H9 (cell line): ENCODE measurements at regions not wholly inside any gene's neighbourhood (a gene's known extent, or its start where the extent isn't known, plus 50 kb on each side); places are given as distances from the start of the nearest gene placed in this dataset.
A peak's percentile ranks its signal among the peaks of the same experiment; 100 is the strongest.
"Not testable (repeated sequence)": the region's sequence is repeated elsewhere in the genome, so short reads cannot be mapped to it uniquely, and the experiment has no call there.

Source experiments
- DNase-seq: peaks from one replicate; pipeline ENCODE4 v3.0.0-alpha.2; 2017
- H2AFZ ChIP-seq: one replicate; pipeline ENCODE4 v1.6.1; 2013; ENCODE audit warnings: mild to moderate bottlenecking, low read length, control low read depth, moderate library complexity
- H2AK5ac ChIP-seq: 2 replicates; pipeline ENCODE4 v1.6.1; 2013; ENCODE audit warnings: low read length, control low read depth, mixed read lengths; ENCODE audit not compliant: insufficient read length
- H2BK120ac ChIP-seq: one replicate; pipeline ENCODE4 v1.6.1; 2013; ENCODE audit warnings: low read depth, mild to moderate bottlenecking, low read length, control low read depth, inconsistent platforms; ENCODE audit not compliant: poor library complexity, severe bottlenecking
- H2BK12ac ChIP-seq: 2 replicates; pipeline ENCODE4 v1.6.1; 2013; ENCODE audit warnings: low read length, control low read depth, mixed read lengths, low read depth; ENCODE audit not compliant: insufficient read length
- H2BK15ac ChIP-seq: 2 replicates; pipeline ENCODE4 v1.6.1; 2013; ENCODE audit warnings: low read depth, low read length, control low read depth
- H2BK20ac ChIP-seq: one replicate; pipeline ENCODE4 v1.6.1; 2013; ENCODE audit warnings: low read depth, mild to moderate bottlenecking, low read length, control low read depth, inconsistent platforms; ENCODE audit not compliant: poor library complexity, severe bottlenecking
- H2BK5ac ChIP-seq: 2 replicates; pipeline ENCODE4 v1.6.1; 2013; ENCODE audit warnings: low read length, control low read depth, mixed read lengths; ENCODE audit not compliant: insufficient read length
- H3K14ac ChIP-seq: 2 replicates; pipeline ENCODE4 v1.6.1; 2013; ENCODE audit warnings: low read length, control low read depth; ENCODE audit not compliant: insufficient read depth
- H3K18ac ChIP-seq: 2 replicates; pipeline ENCODE4 v1.6.1; 2013; ENCODE audit warnings: low read depth, mild to moderate bottlenecking, mixed read lengths, low read length, control low read depth; ENCODE audit not compliant: insufficient read length
- H3K23ac ChIP-seq: 2 replicates; pipeline ENCODE4 v1.6.1; 2013; ENCODE audit warnings: low read length, control low read depth, mixed read lengths, low read depth; ENCODE audit not compliant: insufficient read length
- H3K23me2 ChIP-seq: 2 replicates; pipeline ENCODE4 v1.6.1; 2013; ENCODE audit warnings: low read depth, mild to moderate bottlenecking, mixed read lengths, low read length, control low read depth; ENCODE audit not compliant: insufficient read length, poor library complexity, severe bottlenecking
- H3K27ac ChIP-seq: 2 replicates; pipeline ENCODE4 v1.5.1; 2013; ENCODE audit warnings: low read length, control low read depth, mixed read lengths, low read depth; ENCODE audit not compliant: insufficient read length
- H3K27me3 ChIP-seq: 2 replicates; pipeline ENCODE4 v1.6.1; 2013; ENCODE audit warnings: low read length, control low read depth, inconsistent platforms; ENCODE audit not compliant: insufficient read depth
- H3K4ac ChIP-seq: 2 replicates; pipeline ENCODE4 v1.6.1; 2013; ENCODE audit warnings: low read depth, mild to moderate bottlenecking, control low read depth, inconsistent platforms, low read length, moderate library complexity
- H3K4me1 ChIP-seq: 2 replicates; pipeline ENCODE4 v1.6.1; 2013; ENCODE audit warnings: low read length, control low read depth, inconsistent platforms; ENCODE audit not compliant: insufficient read depth
- H3K4me2 ChIP-seq: 2 replicates; pipeline ENCODE4 v1.6.1; 2013; ENCODE audit warnings: low read length, control low read depth, mixed read lengths; ENCODE audit not compliant: insufficient read length, insufficient read depth
- H3K56ac ChIP-seq: 2 replicates; pipeline ENCODE4 v1.6.1; 2013; ENCODE audit warnings: low read depth, mild to moderate bottlenecking, mixed read lengths, low read length, control low read depth; ENCODE audit not compliant: insufficient read length
- H3K79me1 ChIP-seq: 2 replicates; pipeline ENCODE4 v1.6.1; 2013; ENCODE audit warnings: low read depth, mild to moderate bottlenecking, moderate library complexity, low read length, control low read depth, inconsistent platforms; ENCODE audit not compliant: insufficient read depth, poor library complexity, severe bottlenecking
- H3K79me2 ChIP-seq: 2 replicates; pipeline ENCODE4 v1.6.1; 2013; ENCODE audit warnings: low read length, control low read depth, inconsistent platforms; ENCODE audit not compliant: insufficient read depth
- H3K9ac ChIP-seq: 2 replicates; pipeline ENCODE4 v1.6.1; 2013; ENCODE audit warnings: low read length, control low read depth, mixed read lengths; ENCODE audit not compliant: insufficient read length; ENCODE audit errors: extremely low read depth
- H3K9me3 ChIP-seq: one replicate; pipeline ENCODE4 v1.6.1; 2013; ENCODE audit warnings: low read depth, low read length, inconsistent platforms; ENCODE audit not compliant: control insufficient read depth
- H3T11ph ChIP-seq: one replicate; pipeline ENCODE4 v1.6.1; 2013; ENCODE audit warnings: mild to moderate bottlenecking, low read length, control low read depth, inconsistent platforms
- H4K20me1 ChIP-seq: one replicate; pipeline ENCODE4 v1.6.1; 2013; ENCODE audit not compliant: control insufficient read depth, insufficient read length, insufficient read depth
- H4K5ac ChIP-seq: 2 replicates; pipeline ENCODE4 v1.6.1; 2013; ENCODE audit warnings: low read depth, mild to moderate bottlenecking, mixed read lengths, low read length, control low read depth; ENCODE audit not compliant: insufficient read length
- H4K8ac ChIP-seq: replicated peaks from 2 replicates; pipeline ENCODE4 v1.6.1; 2013; ENCODE audit warnings: low read length, control low read depth, mixed read lengths, low read depth; ENCODE audit not compliant: insufficient read length
- H4K91ac ChIP-seq: 2 replicates; pipeline ENCODE4 v1.6.1; 2013; ENCODE audit warnings: low read depth, mild to moderate bottlenecking, moderate library complexity, mixed read lengths, low read length, control low read depth; ENCODE audit not compliant: insufficient read length
- H3K27ac Mint-ChIP-seq, 3 experiments: 2 replicates in 2 of 3; 3 replicates in 1 of 3; pipeline ENCODE4 v1.8.0; 2020 to 2021; ENCODE audit warnings: mixed read lengths in 3 of 3, mild to moderate bottlenecking in 1 of 3, moderate library complexity in 1 of 3
- H3K27me3 Mint-ChIP-seq: 2 replicates; pipeline ENCODE4 v1.8.0; 2021; ENCODE audit warnings: low read depth, mild to moderate bottlenecking, moderate library complexity, mixed read lengths
- H3K36me3 Mint-ChIP-seq, 3 experiments: 2 replicates in 2 of 3; 3 replicates in 1 of 3; pipeline ENCODE4 v1.8.0; 2020 to 2021; ENCODE audit warnings: low read depth in 3 of 3, mixed read lengths in 3 of 3; ENCODE audit not compliant: insufficient read depth in 1 of 3
- H3K4me1 Mint-ChIP-seq, 2 experiments: 2 replicates each; pipeline ENCODE4 v1.8.0; 2020; ENCODE audit warnings: mixed read lengths in 2 of 2
- H3K4me3 Mint-ChIP-seq, 2 experiments: 2 replicates in 1 of 2; 3 replicates in 1 of 2; pipeline ENCODE4 v1.8.0; 2020 to 2021; ENCODE audit warnings: mild to moderate bottlenecking in 2 of 2, mixed read lengths in 2 of 2, moderate library complexity in 1 of 2
- H3K9me3 Mint-ChIP-seq, 2 experiments: 2 replicates in 1 of 2; 3 replicates in 1 of 2; pipeline ENCODE4 v1.8.0; 2020; ENCODE audit warnings: mild to moderate bottlenecking in 2 of 2, mixed read lengths in 2 of 2, moderate library complexity in 1 of 2
- CTCF ChIP-seq: fragments of 200-600 bp; sonication (generic); conservative IDR thresholded peaks from 3 replicates; pipeline ENCODE4 v1.8.0; 2021; ENCODE audit warnings: antibody characterized with exemption, mild to moderate bottlenecking
- WGBS: extraction: QIAGEN DNeasy Blood & Tissue Kit; methylation state at CpG from one replicate; pipeline ENCODE4 v1.1.7; 2013; ENCODE audit warnings: missing lambda C conversion rate, low lambda C conversion rate, mixed read lengths; ENCODE audit not compliant: insufficient read length; ENCODE audit errors: extremely low coverage; 5-methylcytosine and 5-hydroxymethylcytosine counted together

- no peak for DNase-seq
- Mint-ChIP-seq H3K27ac (no peak overlapping the region), H3K4me3 (no peak overlapping the region), H3K9me3 (peaks cover 2 to 5% of the 10 kb centered on the region in 2 experiments; a peak in 3 of 5 replicates), H3K4me1 (no peaks in the 10 kb centered on the region), H3K27me3 (peaks cover 4% of the 10 kb centered on the region; the same call in 1 of the 2 replicates), H3K36me3 (peaks cover 0 to 5% (median 0%) of the 10 kb centered on the region in 3 experiments; a peak in 1 of 7 replicates)
- TF ChIP-seq CTCF, result no peak
- Histone ChIP-seq H4K91ac (no peak overlapping the region), H3K9ac (no peak overlapping the region), H3K4me2 (no peak overlapping the region), H2AK5ac (no peak overlapping the region), H4K8ac (no peak overlapping the region), H3T11ph (no peak overlapping the region), H3K18ac (no peak overlapping the region), H3K79me2 (no peaks in the 10 kb centered on the region), H3K27me3 (no peaks in the 10 kb centered on the region), H2BK15ac (no peak overlapping the region), H2BK20ac (no peak overlapping the region), H2BK5ac (no peak overlapping the region), H4K20me1 (no peaks in the 10 kb centered on the region), H4K5ac (no peak overlapping the region), H3K23me2 (no peaks in the 10 kb centered on the region), H2BK120ac (no peak overlapping the region), H3K56ac (no peak overlapping the region), H3K79me1 (no peaks in the 10 kb centered on the region), H2AFZ (no peak overlapping the region), H3K4me1 (no peaks in the 10 kb centered on the region), H3K14ac (no peak overlapping the region), H2BK12ac (no peak overlapping the region), H3K9me3 (no peaks in the 10 kb centered on the region), H3K27ac (no peak overlapping the region), H3K23ac (no peak overlapping the region), H3K4ac (no peak overlapping the region)
- WGBS, result no CpG with 5 or more reads among the region's 3 CpGs
Measured at GRCh38 chr7:25600262-25600920, 372.1 kb upstream of the NPVF start.

- H3K18ac ChIP-seq, H2AK5ac ChIP-seq, H3K9ac ChIP-seq, H3K4me1 Mint-ChIP-seq, H3K14ac ChIP-seq, H3K4me1 ChIP-seq, H3K4me2 ChIP-seq, H2BK120ac ChIP-seq, H2BK12ac ChIP-seq, H3K79me1 ChIP-seq, H2AFZ ChIP-seq, DNase-seq, H2BK20ac ChIP-seq, H3K36me3 Mint-ChIP-seq, H3K4ac ChIP-seq, H3K27me3 ChIP-seq, H4K20me1 ChIP-seq, H3K27me3 Mint-ChIP-seq, H3K27ac ChIP-seq, H3K9me3 ChIP-seq, H3K56ac ChIP-seq, H4K8ac ChIP-seq, H2BK15ac ChIP-seq, H3K23me2 ChIP-seq, H3T11ph ChIP-seq, H2BK5ac ChIP-seq, H4K5ac ChIP-seq, H3K23ac ChIP-seq, H4K91ac ChIP-seq, H3K79me2 ChIP-seq, H3K9me3 Mint-ChIP-seq: not testable (repeated sequence)
- H3K4me3 Mint-ChIP-seq, result peak overlapping the region; percentile 77 to 82
- no CpG with 5 or more reads among the region's 30 CpGs for WGBS
- peak overlapping the region in 2 of 3 experiments; percentile 92 to 97; a peak in 4 of 7 replicates for H3K27ac Mint-ChIP-seq
Measured at GRCh38 chr7:25602730-25603426, 374.6 kb upstream of the NPVF start.
